ENCODE measurements at regions not wholly inside any gene's neighbourhood (a gene's known extent, or its start where the extent isn't known, plus 50 kb on each side); places are given as distances from the start of the nearest gene placed in this dataset.
A peak's percentile ranks its signal among the peaks of the same experiment; 100 is the strongest.
"Not testable (repeated sequence)": the region's sequence is repeated elsewhere in the genome, so short reads cannot be mapped to it uniquely, and the experiment has no call there.

DNA sequence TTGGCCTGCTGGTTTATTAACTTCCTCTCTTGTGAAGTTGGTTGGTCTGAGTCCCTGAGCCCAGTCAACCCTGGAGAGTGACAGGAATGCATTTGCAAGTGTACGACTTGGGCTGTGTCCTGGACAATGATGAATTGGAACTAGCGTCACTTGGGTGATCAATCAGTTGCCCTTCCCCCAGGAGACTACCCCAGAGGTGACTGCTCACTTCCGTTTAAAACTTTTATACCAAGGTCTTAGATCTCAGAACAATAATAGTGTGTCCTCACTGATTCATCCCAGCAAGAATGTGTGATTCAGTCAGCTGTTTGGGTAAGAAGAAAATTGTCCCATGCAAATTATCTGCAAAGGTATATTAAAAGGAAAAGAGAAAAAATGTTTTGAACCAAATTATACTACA is 102.9 kb upstream of the ARMC3 start:
- peak; percentile 74 for DNase-seq (ENCODE audit: low read depth)

DNA sequence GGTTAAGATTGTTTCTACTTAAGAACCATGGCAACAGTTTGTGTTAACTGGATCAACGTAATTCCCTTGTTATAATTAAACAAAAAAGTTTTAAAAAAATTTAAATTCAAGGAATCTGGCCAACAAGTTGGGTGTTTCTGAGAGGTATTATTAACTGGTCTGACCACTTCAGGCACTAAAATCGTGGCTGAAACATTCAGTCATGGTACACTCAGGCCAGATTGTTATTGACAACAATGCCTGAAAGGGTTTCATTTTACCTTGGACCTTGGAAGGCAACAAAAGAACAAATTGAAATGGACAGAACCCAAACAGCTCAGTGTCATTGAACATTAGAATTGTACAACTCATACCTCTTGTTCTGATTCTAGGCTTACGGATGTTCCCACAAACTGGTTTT is 103.3 kb upstream of the ARMC3 start:
- no peak for DNase-seq (ENCODE audit: low read depth)

DNA sequence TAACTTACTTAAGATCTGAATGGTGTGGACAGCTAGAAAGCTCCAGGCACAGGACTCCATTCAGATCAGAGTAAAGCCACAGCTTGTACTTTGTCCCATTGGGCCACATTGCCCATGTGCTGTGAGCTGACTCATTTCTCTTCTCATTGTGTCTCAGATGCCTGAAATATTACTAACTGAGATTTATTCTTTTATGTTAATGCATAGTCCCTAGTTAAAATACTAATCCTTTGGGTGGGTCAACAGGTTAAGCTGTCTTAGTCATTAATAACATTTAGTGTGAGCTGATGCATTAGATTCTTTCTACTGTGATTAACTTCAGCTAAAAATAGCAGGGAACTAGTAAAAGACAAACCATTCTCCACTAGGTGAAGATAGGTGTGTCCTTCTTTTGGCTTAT is 104.7 kb upstream of the ARMC3 start:
- peak; percentile 87 for DNase-seq (ENCODE audit: low read depth)

GRCh38 chr10:22821921-22822320 is 105.9 kb upstream of the ARMC3 start:
- not testable (repeated sequence) for DNase-seq (ENCODE audit: low read depth)

DNA sequence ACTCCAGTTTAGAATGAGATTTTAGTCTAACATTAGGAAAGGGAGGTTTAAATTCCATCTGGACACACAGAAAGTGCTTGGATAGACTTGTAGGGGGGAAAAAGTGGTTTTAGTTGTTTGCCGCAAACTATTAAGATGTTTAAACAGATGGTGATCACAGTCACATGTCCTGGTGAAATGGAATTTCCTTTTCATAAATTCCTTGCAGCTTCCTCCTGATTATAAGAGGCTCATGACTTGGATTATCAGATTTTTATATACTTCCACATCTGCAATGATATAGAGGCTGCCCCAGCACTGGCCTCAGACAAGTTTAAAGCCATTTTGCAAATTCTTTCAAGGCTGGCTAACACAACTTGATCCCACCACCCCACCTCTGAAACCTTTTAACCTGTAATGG is 106.4 kb upstream of the ARMC3 start:
- peak; percentile 80 for DNase-seq (ENCODE audit: low read depth)

DNA sequence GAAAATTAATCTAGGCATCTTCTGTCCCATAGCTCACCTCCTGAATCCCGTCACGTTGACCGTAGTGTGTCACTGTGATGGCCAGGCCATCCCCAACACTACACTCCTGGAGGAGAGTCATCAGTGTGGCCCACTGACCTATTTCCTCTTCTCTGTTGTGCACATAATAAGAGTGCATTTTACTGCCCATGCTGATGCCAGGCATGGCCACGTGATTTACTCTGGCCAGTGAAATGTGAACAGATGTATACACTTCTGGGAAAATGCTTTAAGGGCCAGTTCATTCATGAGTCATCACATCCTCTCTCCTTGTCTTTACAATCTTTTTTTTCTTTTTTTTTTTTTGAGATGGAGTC is 101.9 kb upstream of the PIP4K2A start:
- DNase-seq (ENCODE audit: low read depth), result peak; percentile 94

- no peak for DNase-seq (ENCODE audit: low read depth)
Measured at GRCh38 chr10:22810643-22811465, 96.5 kb upstream of the PIP4K2A start.

- DNase-seq (ENCODE audit: low read depth), result no peak
Measured at GRCh38 chr10:22807238-22807637, 92.9 kb upstream of the PIP4K2A start.

DNA sequence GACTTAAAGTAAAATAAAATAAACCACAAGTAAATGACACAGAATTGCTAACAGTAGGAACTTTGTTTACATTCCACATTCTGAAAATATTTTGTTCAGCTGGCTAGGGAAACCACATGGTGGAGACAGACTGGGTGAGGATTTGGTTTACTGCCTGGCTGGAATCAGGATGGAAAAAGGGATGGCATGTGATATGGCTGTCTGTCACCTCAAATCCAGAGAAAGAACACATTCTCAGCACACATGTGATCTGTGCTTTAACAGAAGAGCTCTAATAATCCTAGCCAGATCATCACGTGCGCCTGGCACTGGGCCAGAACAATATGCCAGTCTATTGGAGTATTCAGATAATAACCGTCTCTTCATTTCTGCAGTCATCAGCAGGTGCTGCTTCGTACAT is 90.9 kb upstream of the PIP4K2A start:
- peak; percentile 56 for DNase-seq (ENCODE audit: low read depth)

GRCh38 chr10:22803261-22803885 is 89.0 kb upstream of the PIP4K2A start:
- DNase-seq (ENCODE audit: low read depth), result peak; percentile 75

GRCh38 chr10:22801785-22802184 is 87.4 kb upstream of the PIP4K2A start:
- DNase-seq (ENCODE audit: low read depth), result no peak

DNA sequence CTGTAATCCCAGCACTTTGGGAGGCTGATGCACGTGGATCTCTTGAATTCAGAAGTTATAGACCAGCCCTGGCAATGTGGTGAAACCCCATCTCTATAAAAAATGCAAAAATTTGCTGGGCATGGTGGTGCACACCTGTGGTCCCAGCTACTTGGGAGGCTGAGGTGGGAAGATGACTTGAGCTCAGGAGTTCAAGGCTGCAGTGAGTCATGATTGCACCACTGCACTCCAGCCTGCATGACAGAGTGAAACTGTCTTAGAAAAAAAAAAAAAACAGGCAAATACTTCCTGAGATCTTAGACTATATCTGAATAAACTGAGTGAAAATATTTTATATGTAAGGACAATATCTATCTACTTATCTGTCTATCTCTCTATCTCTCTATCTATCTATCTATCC is 83.4 kb upstream of the PIP4K2A start:
- peak; percentile 46 for DNase-seq (ENCODE audit: low read depth)

DNA sequence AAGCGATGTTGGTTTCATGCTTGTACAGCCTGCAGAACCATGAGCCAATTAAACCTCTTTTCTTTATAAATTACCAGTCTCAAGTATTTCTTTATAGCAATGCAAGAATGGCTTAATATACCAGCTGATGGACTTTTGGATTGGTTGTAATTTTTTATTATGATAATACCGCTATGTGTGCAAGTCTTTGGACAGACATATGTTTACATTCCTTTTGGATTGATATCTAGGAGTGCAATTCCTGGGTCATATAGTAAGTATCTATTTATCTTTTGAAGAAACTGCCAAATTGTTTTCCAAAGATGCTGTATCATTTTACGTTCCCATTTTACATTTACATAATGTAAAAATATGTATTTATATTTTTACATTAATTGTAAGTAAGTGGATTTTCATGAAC is 81.2 kb upstream of the PIP4K2A start:
- peak; percentile 46 for DNase-seq (ENCODE audit: low read depth)

DNA sequence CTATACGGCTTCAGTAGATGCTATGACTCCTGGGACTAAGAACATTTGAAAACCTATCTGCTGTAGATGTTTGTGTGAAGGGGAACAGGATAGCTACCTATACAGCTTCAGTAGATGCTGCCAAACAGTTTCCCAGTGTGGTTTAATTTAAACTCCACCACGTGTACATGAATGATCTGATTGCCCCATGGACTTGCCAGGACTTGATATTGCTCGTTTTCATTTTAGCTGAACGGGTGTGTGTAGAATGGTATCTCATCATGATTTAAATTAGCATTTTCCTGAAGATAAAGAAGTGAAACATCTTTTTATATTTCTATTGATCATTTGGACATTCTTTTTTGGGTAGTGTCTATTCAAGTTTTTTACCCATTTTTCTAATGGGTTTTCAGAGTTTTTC is 77.8 kb upstream of the PIP4K2A start:
- DNase-seq (ENCODE audit: low read depth), result no peak

- DNase-seq (ENCODE audit: low read depth), result no peak
Measured at GRCh38 chr10:22791665-22792064, 77.3 kb upstream of the PIP4K2A start.

GRCh38 chr10:22784668-22785067 is 70.3 kb upstream of the PIP4K2A start:
- no peak for DNase-seq (ENCODE audit: low read depth)

DNA sequence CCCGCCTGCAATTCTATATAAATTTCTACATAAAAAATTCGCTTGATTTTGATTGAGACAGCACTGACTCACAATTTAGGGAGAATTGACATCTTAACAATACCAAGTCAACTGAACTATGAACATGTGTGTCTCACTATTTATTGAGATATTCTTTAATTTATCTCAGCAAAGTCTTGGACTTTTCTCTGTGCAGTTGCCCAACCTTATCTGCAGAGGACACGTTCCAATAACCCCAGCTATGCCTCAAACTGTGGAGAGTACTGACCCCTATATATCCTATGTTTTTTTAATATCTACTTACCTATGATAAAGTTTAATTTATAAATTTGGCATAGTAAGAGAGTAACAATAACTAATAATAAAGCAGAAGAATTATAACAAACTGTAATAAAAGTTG is 69.4 kb upstream of the PIP4K2A start:
- DNase-seq (ENCODE audit: low read depth), result no peak

DNA sequence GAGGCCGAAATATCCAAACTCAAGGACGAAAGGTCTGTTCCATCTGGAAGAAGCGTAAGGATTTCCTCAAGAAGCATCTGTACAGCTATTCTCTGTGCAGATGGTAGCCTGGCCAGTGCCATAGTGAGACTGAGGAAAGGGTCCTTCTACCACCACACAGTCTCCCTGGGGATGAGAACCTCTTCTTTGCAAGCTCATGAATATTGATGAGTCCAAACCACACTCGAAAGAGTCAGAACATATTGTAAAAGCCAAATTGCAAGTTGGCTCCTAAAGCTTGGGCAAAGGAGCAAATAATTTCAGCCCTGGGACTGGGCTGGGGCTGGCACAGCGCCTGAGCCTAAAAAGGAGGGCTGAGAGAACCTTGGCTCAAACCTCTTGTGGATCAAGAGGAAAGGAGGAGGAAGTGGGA is 66.1 kb upstream of the PIP4K2A start:
- no peak for DNase-seq (ENCODE audit: low read depth)

GRCh38 chr10:22779331-22780019 is 65.1 kb upstream of the PIP4K2A start:
- DNase-seq (ENCODE audit: low read depth), result no peak

DNA sequence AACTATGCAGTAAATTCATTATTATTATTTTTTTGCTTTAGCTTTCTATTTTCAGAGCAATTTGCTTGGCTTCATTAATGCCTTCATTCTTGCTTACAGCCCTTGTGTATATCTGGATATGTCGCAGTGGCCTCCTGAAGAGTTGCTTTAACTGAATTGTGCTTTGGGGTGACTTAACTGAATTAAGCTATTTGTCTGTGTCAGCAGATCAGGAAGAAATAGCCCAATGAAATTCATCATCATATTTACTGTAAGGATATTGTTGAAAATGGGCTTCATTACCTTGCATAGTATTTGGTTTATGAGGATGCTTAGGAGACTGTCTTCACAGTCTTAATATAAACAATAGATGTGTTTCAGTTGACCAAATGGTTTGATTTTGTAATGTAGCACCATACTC is 59.7 kb upstream of the PIP4K2A start:
- no peak for DNase-seq (ENCODE audit: low read depth)

DNA sequence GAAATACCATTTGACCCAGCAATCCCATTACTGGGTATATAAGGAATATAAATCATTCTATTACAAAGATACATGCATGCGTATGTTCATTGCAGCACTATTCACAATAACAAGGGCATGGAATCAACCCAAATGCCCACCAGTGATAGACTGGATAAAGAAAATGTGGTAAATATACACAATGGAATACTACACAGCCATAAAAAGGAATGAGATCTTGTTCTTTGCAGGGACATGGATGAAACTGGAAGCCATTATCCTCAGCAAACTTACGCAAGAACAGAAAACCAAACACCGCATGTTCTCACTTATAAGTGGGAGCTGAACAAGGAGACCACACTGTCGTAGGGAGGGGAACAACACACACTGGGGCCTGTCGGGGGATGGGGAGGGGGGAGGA is 57.3 kb upstream of the PIP4K2A start:
- not testable (repeated sequence) for DNase-seq (ENCODE audit: low read depth)

DNA sequence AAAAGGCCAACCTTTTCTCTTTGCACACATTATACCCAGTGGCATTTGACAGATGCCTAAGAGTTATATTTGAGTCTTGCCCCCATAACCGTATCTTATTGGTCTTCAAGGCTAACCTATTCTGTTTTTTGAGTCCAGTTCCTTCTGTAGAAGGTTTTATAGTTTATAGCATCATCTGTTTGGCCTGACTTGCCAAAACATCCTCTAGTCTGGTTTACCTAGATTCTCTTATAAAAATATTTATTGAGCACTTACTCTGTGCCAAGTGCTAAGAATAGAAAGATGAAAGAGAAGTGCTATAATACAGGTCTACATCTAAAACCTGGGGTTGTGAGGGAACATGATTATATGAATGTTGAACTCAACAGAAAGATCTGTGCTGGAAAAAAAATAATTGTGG is 55.9 kb upstream of the PIP4K2A start:
- DNase-seq (ENCODE audit: low read depth), result no peak

- DNase-seq (ENCODE audit: low read depth), result no peak
Measured at GRCh38 chr10:22767859-22768258, 53.5 kb upstream of the PIP4K2A start.

All from iris pigment epithelial cell (primary cell).